ENCODE measurements at regions not wholly inside any gene's neighbourhood (a gene's known extent, or its start where the extent isn't known, plus 50 kb on each side); places are given as distances from the start of the nearest gene placed in this dataset.
"Not testable (repeated sequence)": the region's sequence is repeated elsewhere in the genome, so short reads cannot be mapped to it uniquely, and the experiment has no call there.

GRCh38 chr11:98277251-98277912 lies 743.4 kb upstream of the CNTN5 start:
- no peak for DNase-seq

- no peak for DNase-seq
Measured at GRCh38 chr11:98289617-98290263, 731.0 kb upstream of the CNTN5 start.

DNA sequence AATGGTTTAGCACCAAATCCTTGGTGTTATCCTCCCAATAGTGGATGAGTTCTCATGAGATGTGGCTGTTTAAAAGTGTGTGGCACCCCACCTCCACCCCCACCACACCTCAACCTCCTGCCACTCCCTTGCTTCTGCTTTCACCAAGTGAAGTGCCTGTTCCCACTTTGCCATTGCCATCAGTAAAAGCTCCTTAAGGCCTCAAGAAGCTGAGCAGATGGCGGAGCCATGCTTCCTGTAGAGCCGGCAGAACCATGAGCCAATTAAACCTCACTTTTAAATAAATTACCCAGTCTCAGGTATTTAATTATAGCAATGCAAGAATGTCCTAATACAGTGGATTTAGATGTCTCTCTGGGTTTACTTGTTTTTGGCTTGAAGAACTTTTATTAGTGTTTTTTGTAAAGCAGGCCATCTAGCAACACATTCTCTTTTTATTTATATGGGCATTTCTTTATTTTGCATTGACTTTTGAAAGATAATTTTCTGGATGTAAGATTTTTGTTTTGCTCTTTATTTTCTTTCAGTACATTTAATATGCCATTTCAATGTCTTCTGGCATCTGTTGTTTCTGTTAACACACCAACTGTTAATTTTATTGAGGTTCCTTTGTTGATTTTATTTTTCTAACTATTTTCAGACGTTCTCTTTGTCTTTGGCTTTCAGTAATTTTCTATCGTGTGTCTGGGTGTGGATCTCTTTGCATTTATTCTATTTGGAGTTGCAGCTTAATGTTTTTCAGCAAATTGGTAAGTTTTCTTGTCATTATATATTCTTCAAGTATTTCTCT lies 724.5 kb upstream of the CNTN5 start:
- DNase-seq = no peak

DNA sequence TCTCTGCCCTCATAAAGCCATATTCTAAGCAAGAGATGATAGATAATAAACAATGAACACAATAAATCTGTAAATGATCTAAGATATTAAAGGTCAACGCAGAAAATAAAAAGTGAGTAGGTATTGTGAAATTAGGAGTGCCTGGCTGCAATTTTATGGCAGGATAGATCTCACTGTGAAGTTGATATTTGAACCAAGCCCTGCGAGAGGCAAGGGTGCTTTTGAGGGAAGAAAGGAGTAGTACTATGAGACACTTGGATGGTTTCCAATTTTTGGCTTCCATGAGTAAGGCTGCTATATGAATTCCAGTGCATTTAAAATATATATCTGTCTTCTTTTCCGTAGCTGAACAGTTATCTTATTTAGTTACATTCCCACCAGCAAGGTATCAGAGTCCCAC lies 720.0 kb upstream of the CNTN5 start:
- no peak for DNase-seq

GRCh38 chr11:98307827-98308491 lies 712.8 kb upstream of the CNTN5 start:
- no peak for DNase-seq

DNA sequence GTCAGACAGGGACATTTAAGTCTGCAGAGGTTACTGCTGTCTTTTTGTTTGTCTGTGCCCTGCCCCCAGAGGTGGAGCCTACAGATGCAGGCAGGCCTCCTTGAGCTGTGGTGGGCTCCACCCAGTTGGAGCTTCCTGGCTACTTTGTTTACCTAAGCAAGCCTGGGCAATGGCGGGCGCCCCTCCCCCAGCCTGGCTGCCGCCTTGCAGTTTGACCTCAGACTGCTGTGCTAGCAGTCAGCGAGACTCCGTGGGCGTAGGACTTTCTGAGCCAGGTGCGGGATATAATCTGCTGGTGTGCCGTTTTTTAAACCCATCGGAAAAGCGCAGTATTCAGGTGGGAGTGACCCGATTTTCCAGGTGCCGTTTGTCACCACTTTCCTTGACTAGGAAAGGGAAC lies 690.4 kb upstream of the CNTN5 start:
- not testable (repeated sequence) for DNase-seq

- DNase-seq = no peak
Measured at GRCh38 chr11:98358551-98358950, 662.2 kb upstream of the CNTN5 start.

DNA sequence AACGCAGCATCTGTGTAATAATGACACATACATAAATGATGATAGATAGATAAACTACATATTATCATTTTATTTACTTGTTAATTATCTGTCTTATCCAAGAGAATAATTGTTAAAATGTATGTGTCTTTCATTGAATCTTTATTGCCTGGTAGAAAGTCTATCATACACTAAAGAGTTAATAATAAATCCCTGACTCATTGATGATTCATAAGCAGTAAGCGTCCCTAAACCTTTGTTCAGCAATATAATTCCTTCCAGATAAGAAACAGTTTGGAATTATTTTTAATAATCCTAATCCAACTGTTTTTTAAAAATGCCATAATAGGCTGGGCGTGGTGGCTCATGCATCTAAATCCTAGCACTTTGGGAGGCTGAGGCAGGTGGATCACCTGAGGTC lies 655.6 kb upstream of the CNTN5 start:
- no peak for DNase-seq

DNA sequence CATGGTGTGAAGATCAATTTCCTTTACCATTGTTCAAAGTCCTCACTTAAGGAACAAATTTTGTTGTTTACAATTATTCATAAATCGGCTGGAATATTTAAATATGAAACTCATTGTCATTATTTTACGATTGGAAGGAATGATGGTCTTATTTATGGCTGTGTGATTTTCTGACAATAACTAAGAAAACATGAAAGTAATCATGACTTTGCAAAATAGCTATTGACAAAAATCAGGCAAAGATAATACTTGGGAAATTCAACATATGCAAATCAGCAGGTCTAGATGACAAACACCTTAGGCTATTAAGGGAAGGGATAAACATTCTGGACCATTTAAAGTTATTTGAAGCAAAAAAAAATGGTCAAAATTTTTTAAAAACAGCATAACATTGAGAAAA lies 654.8 kb upstream of the CNTN5 start:
- no peak for DNase-seq

- no peak for DNase-seq
Measured at GRCh38 chr11:98390391-98390790, 630.4 kb upstream of the CNTN5 start.

GRCh38 chr11:98394500-98394899 lies 626.2 kb upstream of the CNTN5 start:
- not testable (repeated sequence) for DNase-seq

GRCh38 chr11:98398508-98398907 lies 622.2 kb upstream of the CNTN5 start:
- no peak for DNase-seq

DNA sequence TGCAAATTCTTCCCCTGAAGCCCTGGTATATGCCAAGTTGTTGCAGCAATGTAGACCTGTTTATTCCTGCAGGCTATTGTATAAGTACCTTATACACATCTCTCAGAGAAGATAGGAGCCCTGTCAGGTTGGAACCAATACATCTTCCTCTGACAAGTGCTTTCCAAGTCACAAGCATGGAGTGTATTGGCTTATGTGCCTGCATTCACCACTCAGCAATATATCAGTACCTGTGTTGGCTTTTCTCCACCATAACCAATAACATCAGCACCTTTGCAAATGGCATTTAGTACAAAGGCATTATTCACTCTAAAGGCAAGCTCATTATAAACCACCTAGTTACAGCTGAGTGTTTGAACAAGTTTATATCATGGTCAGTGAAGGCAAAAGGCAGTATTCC lies 611.7 kb upstream of the CNTN5 start:
- no peak for DNase-seq

GRCh38 chr11:98411777-98412176 lies 609.0 kb upstream of the CNTN5 start:
- DNase-seq = no peak

GRCh38 chr11:98417256-98417755 lies 603.4 kb upstream of the CNTN5 start:
- no peak for DNase-seq

DNA sequence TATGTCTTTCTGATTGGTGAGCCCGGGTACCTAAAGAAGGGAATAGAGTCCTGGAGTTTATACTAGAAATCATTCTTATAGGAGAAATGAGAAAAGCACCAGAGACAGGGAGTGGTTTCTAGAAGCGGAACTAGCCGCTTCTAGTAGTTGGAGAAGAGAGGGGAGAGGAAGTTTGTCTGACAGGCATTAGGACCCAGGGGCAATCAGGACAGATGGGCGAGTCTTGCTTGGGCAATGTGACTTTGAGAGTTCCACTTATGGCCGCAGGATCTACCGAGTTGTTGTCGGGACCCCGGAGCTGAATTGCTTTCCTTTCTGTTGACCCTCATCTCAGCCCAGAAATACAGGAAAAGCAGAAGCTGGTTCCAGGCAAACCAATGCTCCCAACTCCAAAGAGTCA lies 596.8 kb upstream of the CNTN5 start:
- DNase-seq = no peak

- not testable (repeated sequence) for DNase-seq
Measured at GRCh38 chr11:98424773-98425172, 596.0 kb upstream of the CNTN5 start.

GRCh38 chr11:98431463-98432359 lies 589.0 kb upstream of the CNTN5 start:
- DNase-seq = no peak

GRCh38 chr11:98434296-98434695 lies 586.5 kb upstream of the CNTN5 start:
- DNase-seq = no peak

DNA sequence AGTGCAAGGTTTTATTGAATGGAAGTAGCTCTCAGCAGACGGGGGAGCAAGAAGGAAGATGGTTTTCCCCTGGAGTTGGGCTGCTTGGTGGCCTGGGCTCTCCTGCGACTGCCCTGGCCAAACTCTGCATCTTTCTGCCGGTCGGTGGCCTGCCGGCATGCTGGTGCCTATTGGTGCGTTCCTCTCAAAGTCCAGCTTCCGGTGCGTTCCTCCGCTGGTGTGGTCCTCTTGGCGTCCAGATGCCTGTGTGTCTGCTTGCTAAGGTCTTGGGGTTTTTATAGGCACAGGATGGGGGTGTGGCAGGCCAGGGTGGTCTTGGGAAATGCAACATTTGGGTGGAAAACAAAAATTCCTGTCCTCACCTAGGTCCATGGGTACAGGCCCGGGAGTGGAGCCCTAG lies 567.4 kb upstream of the CNTN5 start:
- DNase-seq = no peak

GRCh38 chr11:98455500-98456307 lies 565.0 kb upstream of the CNTN5 start:
- DNase-seq = no peak
